C4-2B (cell line): ENCODE measurements at regions not wholly inside any gene's neighbourhood (a gene's known extent, or its start where the extent isn't known, plus 50 kb on each side); places are given as distances from the start of the nearest gene placed in this dataset.
"Not testable (repeated sequence)": the region's sequence is repeated elsewhere in the genome, so short reads cannot be mapped to it uniquely, and the experiment has no call there.

Experiments
- H3K27ac ChIP-seq: fragments of 450-650 bp; 2 replicates; pipeline ENCODE4 v1.5.1; 2017
- CTCF ChIP-seq: fragments of 450-650 bp; conservative IDR thresholded peaks from 2 replicates; pipeline ENCODE4 v1.5.1; 2017; ENCODE audit warnings: mild to moderate bottlenecking
- ZFX ChIP-seq: fragments of 450-650 bp; IDR thresholded peaks from 2 replicates; pipeline ENCODE4 v1.6.1; 2017

DNA sequence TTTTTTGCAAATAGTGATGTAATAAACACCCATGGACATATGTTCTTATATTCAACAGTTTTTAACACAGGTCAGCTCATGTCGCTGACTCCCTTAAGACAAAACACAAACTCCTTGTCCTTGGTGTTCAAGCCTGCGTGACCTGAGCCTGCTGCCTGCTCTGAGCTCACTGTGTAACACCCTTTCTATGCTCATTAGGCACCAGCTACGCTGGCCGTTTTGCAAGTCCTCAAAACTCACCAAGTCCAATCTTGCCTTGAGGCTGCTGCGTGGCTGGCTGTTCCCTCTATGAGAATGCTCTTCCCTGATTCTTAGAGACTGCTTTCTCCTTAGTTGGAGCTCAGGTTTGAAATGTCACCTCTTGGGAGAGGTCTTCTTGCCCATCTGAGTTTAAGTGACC, 100.5 kb upstream of the GLI2 start:
- H3K27ac ChIP-seq = no peak overlapping the region
- TF ChIP-seq CTCF = no peak
- TF ChIP-seq ZFX = no peak

GRCh38 chr2:120637847-120638246, 97.8 kb upstream of the GLI2 start:
- no peak for TF ChIP-seq CTCF
- TF ChIP-seq ZFX = no peak

GRCh38 chr2:120638450-120638849, 97.2 kb upstream of the GLI2 start:
- H3K27ac ChIP-seq = no peak overlapping the region

More at GRCh38 chr2:120637847-120638246, 97.8 kb upstream of the GLI2 start:
- no peak overlapping the region for H3K27ac ChIP-seq

GRCh38 chr2:120641366-120641771, 94.3 kb upstream of the GLI2 start:
- TF ChIP-seq CTCF = no peak
- no peak for TF ChIP-seq ZFX

More at GRCh38 chr2:120638450-120638849, 97.2 kb upstream of the GLI2 start:
- TF ChIP-seq ZFX = no peak
- no peak for TF ChIP-seq CTCF

GRCh38 chr2:120642646-120643045, 93.0 kb upstream of the GLI2 start:
- no peak overlapping the region for H3K27ac ChIP-seq
- no peak for TF ChIP-seq ZFX
- TF ChIP-seq CTCF = no peak

More at GRCh38 chr2:120641366-120641771, 94.3 kb upstream of the GLI2 start:
- no peak overlapping the region for H3K27ac ChIP-seq

DNA sequence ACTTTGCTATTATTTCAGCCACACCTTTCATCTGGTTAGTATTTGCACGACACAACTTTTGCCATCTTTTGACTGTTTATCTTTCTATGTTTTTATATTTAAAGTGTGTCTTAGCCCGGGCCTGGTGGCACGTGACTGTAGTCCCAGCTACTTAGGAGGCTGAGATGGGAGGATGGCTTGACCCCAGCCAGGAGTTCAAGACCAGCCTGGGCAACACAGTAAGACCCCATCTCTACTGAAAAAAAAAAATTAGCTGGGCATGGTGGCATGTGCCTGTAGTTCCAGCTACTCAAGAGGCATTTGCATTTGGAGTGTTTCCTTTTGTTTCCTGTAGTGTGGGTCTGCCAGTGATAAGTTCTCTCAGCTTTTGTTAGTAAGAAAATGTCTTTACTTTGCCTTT, 88.7 kb upstream of the GLI2 start:
- no peak for TF ChIP-seq CTCF
- no peak for TF ChIP-seq ZFX
- H3K27ac ChIP-seq = no peak overlapping the region

DNA sequence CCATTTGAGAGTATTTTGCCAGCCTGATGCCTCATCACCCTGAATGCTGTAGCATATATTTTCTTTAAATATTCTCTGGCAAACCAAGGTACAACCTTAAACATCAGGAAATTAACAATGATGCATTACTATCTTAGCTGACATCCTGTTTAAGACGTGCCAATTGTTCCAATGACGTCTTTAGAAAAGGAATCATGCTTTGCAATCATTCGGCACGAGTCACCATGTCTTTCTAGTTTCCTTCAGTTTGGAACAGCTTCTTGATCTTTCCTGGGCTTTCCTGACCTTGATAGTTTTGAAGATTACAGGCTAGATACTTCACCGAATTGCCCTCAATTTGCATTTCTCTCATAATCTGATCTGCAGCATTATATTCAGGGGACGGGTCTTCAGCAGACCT, 88.2 kb upstream of the GLI2 start:
- TF ChIP-seq ZFX = no peak
- TF ChIP-seq CTCF = no peak
- no peak overlapping the region for H3K27ac ChIP-seq

DNA sequence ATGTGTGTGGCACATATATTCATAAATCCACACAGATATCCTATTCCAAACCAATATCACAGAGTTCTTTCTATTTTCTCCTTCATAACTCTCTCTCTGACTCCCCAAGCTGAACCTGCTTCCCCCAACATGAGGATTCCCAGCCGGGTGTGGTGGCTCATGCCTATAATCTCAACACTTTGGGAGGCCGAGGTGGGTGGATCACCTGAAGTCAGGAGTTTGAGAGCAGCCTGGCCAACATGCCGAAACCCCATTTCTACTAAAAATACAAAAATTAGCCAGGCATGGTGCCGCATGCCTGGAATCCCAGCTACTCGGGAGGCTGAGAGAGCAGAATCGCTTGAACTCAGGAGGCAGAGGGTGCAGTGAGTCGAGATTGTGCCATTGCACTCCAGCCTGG, 86.3 kb upstream of the GLI2 start:
- H3K27ac ChIP-seq = not testable (repeated sequence)
